Spleen (tissue), 7 donors: ENCODE measurements at regions not wholly inside any gene's neighbourhood (a gene's known extent, or its start where the extent isn't known, plus 50 kb on each side); places are given as distances from the start of the nearest gene placed in this dataset.

Experiments
- CTCF ChIP-seq, 11 experiments: fragments of 200-600 bp in 7 of 11; fragments of 450-650 bp in 4 of 11; sonication (generic) in 4 of 11; IDR thresholded peaks in 8 of 11; conservative IDR thresholded peaks in 3 of 11; 1 replicate in 7 of 11; 2 replicates in 4 of 11; pipeline versions ENCODE4 v1.4.0 to v1.8.0; 2016 to 2021; ENCODE audit warnings: antibody characterized with exemption in 11 of 11, inconsistent platforms in 4 of 11, mild to moderate bottlenecking in 1 of 11
- POLR2A ChIP-seq, 3 donors: fragments of 450-650 bp; IDR thresholded peaks; one replicate each; pipeline ENCODE4 v1.5.1; 2017; ENCODE audit warnings: antibody characterized with exemption in 3 of 3, mild to moderate bottlenecking in 1 of 3
- donor health status: DM: no; HTN: no; CAD: no; lungs with moderate emphysema.
- donor health status: DM: no; HTN: no; CAD: no.
- donor health status: DM: no; HTN: no; CAD: no.

DNA sequence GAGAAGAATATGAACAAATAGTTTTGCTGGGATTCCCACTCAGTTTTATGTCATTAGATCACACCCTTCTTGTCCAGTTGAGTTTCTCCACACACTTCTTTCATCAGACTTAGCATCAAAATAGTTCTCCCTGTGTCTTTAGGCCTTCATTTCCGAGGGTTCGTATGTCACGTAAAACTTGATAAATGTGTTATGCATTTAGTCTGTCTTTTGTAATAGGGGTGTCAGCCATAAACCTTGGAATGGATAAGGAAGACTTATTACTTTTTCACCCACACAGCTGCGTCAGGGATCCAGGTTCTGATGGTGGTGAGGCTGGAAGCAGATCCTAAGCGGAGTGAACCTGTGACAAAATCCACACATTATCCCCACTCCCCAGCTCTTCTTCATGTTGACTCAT, 246.8 kb downstream of the CD83 start:
- TF ChIP-seq POLR2A (IDR thresholded peaks at IDR 0.05) = no peak
- no peak for TF ChIP-seq CTCF (IDR thresholded peaks at IDR 0.05 in 8 of 11, conservative IDR thresholded peaks at IDR 0.05 in 3 of 11)
